NCI-H146 treated with DMSO at 0.1 percent for 48 hours (cell line): ENCODE measurements at regions not wholly inside any gene's neighbourhood (a gene's known extent, or its start where the extent isn't known, plus 50 kb on each side); places are given as distances from the start of the nearest gene placed in this dataset.
"Not testable (repeated sequence)": the region's sequence is repeated elsewhere in the genome, so short reads cannot be mapped to it uniquely, and the experiment has no call there.

Source experiments
- DNase-seq: peaks from one replicate; lab custom pipeline; 2025; ENCODE audit not compliant: unreplicated experiment; lab: John Stamatoyannopoulos, UW

DNA sequence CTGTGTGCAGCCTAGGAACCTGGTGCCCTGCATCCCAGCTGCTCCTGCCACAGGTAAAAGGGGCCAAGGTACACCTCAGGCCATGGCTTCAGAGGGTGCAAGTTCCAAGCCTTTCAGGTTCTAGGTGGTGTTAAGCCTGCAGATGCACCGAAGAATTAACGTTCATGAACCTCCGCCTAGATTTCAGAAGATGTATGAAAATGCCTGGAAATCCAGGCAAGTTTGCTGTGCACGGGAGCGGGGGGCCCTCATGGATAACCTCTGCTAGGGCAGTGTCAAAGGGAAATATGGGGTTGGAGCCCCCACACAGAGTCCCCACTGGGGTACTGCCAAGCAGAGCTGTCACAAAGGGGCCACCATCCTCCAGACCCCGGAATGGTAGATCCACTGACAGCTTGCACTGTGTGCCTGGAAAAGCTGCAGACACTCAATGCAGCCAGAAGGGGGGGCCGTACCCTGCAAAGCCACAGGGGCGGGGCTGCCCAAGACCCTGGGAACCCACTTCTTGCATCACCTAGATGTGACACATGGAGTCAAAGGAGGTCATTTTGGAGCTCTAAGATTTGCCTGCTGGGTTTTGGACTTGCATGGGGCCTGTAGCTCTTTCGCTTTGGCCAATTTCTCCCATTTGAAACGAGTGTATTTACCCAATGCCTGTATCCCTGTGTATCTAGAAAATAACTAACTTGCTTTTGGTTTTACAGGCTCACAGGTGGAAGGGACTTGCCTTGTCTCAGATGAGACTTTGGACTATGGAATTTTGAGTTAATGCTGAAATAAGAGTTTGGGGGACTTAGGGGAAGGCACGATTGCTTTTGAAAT is 145.2 kb upstream of the C1QTNF3 start:
- DNase-seq: not testable (repeated sequence)

DNA sequence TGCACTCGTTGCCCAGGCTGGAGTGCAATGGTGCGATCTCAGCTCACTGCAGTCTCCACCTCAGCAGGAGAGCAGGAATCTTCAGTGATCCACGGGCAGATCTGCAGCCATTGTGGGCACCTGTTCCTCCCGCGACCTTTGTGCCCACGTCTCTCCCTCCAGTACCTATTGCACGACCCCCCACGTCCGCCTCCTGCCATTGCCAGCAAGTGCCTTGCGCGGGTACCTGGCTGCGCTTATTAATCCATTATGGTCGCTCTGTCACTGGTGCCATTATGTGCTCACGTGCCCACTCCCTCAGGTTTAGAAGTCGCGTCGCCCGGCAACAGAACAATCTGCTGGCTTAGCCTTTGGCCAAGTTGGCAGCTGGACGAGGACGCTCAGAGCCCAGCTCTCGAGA is 146.2 kb upstream of the C1QTNF3 start:
- not testable (repeated sequence) for DNase-seq

DNA sequence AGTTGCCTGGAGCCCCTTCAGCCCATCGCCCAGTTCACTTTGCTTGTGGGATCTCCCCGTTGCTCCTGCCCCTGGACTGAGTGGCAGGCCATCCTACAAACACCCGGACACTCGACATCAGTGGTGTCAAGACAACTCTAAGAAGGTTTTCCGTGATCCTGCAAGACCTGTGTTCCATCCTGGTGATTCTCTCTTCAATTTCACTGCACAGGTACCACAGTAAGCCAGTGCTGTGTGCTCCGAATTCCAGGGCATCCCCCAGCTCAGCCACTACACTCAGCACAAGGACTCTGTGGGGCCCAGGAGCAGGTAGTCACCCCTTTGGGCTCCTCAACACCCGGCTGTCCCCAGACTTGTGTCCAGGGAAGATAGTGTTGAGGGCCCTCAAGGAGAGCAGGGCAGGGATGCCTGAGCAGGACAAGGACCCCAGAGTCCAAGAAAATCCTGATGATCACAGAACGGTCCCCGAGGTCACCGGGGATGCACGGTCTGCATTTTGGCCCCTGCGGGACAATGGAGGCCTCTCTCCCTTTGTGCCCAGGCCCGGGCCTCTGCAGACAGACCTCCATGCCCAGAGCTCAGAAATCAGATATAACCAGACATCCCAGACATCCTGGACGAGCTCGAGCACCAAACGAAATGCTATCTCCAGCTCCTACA is 146.9 kb upstream of the C1QTNF3 start:
- not testable (repeated sequence) for DNase-seq

DNA sequence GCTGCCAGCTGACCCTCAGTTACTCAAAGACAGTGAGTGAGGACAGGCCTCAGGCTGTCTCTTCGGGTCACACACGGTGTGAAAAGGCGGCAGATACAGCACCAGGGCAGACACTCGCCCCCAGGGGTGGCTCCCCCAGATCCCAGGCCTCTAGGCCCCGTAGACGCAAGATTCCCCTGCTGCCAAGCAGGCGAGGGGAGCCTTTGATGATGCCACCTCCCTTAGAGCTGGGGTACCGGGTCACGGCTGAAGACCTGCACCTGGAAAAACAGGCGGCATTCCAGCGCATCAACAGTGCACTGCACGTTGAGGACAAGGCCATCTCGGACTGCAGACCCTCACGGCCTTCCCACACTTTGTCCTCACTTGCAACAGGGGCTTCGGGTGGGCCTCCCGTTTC is 147.5 kb upstream of the C1QTNF3 start:
- not testable (repeated sequence) for DNase-seq

DNA sequence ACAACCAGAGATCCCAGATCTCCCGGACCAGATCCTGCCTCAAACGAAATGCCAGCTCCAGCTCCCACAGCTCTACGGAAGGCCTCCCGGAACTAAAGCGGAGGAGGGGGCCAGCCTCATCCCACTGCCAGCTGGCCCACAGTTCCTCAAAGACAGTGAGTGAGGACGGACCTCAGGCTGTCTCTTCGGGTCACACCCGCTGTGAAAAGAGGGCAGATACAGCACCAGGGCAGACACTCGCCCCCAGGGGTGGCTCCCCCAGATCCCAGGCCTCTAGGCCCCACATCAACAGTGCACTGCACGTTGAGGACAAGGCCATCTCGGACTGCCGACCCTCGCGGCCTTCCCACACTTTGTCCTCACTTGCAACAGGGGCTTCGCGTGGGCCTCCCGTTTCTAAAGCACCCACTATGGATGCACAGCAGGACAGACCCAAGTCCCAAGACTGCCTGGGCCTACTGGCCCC is 148.3 kb upstream of the C1QTNF3 start:
- DNase-seq: not testable (repeated sequence)

DNA sequence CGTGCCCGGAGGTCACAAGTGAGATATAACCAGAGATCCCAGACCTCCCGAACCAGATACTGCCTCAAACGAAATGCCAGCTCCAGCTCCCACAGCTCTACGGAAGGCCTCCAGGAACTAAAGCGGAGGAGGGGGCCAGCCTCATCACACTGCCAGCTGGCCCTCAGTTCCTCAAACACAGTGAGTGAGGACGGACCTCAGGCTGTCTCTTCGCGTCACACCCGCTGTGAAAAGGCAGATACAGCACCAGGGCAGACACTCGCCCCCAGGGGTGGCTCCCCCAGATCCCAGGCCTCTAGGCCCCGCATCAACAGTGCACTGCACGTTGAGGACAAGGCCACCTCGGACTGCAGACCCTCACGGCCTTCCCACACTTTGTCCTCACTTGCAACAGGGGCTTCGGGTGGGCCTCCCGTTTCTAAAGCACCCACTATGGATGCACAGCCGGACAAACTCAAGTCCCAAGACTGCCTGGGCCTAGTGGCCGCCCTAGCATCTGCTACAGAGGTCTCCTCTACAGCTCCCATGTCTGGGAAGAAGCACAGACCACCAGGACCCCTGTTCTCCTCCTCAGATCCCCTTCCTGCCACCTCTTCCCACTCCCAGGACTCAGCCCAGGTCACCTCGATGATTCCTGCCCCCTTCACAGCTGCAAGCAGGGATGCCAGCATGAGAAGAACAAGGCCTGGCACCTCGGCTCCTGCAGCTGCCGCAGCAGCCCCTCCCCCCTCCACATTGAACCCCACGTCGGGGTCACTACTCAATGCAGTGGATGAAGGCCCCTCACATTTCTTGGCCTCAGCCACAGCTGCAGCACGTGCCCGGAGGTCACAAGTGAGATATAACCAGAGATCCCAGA is 149.3 kb upstream of the C1QTNF3 start:
- not testable (repeated sequence) for DNase-seq

DNA sequence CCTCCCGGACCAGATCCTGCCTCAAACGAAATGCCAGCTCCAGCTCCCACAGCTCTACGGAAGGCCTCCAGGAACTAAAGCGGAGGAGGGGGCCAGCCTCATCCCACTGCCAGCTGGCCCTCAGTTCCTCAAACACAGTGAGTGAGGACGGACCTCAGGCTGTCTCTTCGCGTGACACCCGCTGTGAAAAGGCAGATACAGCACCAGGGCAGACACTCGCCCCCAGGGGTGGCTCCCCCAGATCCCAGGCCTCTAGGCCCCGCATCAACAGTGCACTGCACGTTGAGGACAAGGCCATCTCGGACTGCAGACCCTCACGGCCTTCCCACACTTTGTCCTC is 149.9 kb upstream of the C1QTNF3 start:
- not testable (repeated sequence) for DNase-seq

DNA sequence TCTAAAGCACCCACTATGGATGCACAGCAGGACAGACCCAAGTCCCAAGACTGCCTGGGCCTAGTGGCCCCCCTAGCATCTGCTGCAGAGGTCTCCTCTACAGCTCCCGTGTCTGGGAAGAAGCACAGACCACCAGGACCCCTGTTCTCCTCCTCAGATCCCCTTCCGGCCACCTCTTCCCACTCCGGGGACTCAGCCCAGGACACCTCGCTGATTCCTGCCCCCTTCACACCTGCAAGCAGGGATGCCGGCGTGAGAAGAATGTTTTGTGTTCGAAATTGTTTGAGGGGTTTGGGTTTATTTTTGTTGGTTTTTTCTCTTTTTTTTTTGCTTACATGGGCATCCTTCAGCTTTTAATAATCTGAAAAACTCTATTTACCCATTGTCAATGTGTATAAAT is 150.3 kb upstream of the C1QTNF3 start:
- DNase-seq: not testable (repeated sequence)

DNA sequence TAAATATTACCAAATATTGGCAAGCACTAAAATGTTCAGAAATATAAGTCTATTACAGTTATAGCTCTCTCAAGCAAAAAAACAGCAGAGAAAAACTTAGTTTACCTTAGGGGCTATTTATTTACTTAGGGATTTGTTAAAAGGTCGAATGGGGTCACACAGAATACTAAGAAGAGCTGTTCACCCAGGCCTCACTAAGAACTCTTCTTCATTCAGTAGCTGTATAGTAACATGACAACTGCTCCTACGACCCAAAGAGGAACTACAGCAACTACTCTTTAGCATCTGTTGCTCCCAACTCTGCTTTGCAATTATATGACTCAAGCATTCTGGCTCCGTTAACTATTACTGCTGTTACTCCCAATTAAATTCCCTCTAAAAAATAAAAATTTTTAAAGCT is 150.8 kb upstream of the C1QTNF3 start:
- DNase-seq: not testable (repeated sequence)

DNA sequence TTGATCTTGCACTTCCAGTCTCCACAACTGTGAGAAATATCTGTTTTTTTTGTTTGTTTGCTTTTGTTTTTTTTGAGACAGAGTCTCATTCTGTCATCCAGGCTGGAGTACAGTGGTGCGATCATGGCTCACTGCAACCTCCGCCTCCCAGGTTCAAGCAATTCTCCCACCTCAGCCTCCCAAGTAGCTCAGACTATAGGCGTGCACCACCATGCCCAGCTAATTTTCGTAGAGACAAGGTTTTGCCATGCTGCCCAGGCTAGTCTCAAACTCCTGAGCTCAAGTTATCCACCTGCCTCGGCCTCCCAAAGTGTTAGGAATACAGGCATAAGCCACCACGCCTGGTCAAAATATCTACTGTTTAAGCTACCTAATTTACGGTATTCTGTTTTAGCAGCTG is 153.1 kb upstream of the C1QTNF3 start:
- not testable (repeated sequence) for DNase-seq

DNA sequence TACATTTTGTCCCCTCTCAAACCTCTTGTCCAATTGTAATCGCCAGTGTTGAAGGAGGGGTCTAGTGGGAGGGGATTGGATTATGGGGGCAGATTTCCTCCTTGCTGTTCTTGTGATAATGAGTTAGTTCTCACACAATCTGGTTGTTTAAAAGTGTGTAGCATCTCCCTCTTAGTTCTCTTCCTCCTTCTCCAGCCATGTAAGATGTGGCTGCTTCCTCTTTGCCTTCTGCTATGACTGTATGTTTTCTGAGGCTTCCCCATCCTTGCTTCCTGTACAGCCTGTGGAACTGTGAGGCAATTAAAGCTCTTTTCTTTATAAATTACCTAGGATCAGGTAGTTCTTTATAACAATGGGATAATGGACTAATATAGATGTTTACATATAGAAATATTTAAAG is 162.3 kb upstream of the C1QTNF3 start:
- DNase-seq: not testable (repeated sequence)

DNA sequence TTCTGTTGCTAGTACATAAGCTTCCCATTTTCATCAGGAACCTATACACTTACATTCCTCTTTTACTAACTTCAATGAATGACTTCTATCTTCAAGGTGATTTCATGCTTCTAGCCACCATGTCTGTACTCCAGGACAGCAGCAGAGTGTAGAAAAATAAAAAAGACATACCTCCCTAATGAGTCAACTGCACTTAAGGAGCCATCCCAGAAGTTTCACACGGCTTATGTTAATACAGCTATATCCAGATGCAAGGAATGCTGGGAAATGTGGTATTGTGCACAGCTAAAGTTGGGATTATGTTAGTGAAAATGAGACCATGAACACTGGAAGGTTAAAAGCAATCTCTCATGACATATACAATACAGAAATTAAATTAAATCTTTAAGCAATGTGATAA is 174.4 kb upstream of the C1QTNF3 start:
- not testable (repeated sequence) for DNase-seq

DNA sequence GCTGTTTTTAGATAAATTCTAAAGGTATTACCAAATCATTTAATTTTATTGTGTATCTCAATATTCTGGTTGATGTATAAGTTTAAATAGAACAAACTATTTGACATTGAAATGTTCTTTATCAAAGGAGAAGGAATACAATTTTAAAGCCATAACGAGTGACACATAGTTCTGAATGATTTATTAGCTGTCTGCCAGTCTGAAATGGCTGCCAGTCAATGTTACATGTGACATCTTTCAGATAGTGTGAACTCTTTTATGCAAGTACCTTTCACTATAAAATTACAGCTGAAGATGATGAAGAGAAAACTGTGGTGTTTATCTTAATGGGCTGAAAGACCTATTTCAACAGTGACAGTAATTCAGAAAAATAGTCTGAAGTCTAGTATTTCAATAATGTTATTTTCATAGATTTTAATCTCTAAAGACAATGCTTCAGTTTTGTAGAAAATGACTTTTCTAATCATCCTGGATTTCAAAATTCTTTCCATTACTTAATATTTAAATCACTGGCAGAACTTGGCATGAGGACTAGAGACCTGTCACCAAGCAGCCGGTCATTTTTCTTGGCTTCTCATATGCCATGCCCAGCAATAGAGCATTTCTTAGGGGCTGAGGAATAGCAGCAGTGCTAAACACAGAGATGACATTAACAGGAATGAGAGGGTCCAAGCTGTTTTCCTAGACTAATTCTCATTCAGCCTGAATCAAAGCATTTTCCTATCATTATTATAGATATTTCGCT is 178.5 kb upstream of the C1QTNF3 start:
- not testable (repeated sequence) for DNase-seq

DNA sequence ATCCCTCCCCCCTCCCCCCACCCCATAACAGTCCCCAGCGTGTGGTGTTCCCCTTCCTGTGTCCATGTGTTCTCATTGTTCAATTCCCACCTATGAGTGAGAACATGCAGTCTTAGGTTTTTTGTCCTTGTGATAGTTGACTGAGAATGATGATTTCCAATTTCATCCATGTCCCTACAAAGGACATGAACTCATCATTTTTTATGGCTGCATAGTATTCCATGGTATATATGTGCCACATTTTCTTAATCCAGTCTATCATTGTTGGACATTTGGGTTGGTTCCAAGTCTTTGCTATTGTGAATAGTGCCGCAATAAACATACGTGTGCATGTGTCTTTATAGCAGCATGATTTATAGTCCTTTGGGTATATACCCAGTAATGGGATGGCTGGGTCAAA is 180.1 kb upstream of the C1QTNF3 start:
- not testable (repeated sequence) for DNase-seq

DNA sequence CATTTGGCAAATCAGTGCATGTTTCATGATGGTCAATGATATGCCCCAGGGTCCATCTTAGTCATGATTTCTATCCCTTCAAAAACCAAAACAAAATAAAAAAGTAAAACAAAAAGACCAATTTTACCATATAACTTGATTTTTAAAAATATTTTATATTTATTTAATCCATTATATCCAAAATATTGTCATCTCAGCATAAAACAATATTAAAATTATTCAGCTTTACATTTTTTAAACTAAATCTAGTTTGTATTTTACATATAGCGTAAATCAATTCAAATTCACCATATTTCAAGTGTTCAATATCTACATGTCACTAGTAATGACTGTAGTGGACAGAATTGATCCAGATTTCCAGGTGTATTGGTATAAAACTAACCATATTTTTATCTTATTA is 187.4 kb upstream of the C1QTNF3 start:
- DNase-seq: not testable (repeated sequence)

DNA sequence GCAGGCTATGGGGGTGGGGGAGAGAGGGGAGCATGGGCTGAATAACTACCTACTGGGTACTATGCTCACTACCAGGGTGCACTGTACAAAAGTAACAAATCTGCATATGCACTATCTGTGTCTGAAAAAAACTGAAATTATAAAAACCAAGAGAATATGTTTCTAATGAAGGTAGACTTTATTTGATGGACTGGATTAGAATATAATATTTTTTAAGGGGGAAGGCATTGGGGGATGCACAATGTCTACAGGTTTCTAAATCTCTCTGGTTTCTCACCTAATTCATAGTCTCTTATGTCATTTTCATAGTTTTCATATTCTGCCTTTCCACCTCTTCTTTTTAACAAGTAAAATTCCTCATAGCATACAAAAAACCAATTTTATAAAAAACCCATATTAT is 200.8 kb upstream of the C1QTNF3 start:
- not testable (repeated sequence) for DNase-seq

DNA sequence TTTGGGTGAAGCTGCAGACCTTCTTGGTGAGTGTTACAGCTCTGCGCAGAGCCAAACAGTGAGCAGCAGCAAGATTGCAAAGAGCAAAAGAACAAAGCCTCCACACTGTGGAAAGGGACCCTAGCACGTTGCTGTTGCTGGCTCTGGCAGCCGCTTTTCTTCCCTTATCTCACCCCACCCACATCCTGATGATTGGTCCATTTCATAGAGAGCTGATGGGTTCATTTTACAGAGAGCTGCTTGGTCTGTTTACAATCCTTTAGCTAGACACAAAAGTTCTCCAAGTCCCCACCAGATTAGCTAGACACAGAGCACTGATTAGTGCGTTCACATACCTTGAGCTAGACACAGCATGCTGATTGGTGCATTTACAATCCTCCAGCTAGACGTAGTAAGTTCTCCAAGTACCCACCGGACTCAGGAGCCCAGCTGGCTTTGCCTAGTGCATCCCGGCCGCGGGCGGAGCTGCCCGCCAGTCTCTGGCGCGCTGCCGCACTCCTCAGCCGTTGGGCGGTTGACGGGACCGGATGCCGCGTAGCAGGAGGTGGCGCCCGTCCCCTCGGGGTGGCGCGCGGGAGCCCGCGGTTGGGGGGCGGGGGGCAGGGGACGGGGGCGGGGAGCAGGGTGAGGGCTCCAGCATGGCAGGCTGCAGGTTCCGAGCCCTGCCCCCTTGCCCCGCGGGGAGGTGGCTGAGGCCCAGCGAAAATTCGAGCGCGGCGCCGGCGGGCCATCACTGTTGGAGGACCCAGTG is 201.4 kb upstream of the C1QTNF3 start:
- DNase-seq: not testable (repeated sequence)

DNA sequence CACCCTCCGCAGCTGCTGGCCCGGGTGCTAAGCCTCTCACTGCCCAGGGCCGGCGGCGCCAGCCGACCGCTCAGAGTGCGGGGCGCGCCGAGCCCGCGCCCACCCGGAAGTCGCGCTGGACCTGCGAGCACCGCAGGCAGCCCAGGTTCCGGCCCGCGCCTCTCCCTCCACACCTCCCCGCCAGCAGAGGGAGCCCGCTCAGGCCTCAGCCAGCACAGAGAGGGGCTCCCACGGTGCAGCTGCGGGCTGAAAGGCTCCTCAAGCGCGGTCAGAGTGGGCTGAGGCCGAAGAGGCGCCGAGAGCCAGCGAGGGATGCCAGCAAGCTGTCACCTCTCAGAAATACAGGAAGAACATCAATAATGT is 202.0 kb upstream of the C1QTNF3 start:
- not testable (repeated sequence) for DNase-seq

DNA sequence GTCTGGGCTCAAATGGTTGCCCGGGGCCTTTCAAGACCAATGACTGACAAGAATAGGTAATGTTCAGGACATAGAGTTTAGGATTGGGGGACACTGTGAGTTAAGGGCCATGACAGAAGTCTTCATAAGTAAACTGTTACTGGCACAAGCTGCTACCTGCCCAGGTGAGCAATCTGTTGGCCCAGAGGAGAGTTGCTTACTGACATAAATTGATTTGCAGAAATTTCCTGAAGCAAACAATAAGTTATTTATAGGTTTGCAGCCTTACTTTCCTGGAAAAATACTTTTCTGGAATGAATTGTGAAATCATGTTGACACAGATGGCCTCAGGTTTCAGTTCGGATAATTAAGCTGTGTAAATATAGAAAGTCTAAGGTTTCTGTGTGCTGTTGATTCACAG is 202.8 kb upstream of the C1QTNF3 start:
- DNase-seq: peak; percentile 71

DNA sequence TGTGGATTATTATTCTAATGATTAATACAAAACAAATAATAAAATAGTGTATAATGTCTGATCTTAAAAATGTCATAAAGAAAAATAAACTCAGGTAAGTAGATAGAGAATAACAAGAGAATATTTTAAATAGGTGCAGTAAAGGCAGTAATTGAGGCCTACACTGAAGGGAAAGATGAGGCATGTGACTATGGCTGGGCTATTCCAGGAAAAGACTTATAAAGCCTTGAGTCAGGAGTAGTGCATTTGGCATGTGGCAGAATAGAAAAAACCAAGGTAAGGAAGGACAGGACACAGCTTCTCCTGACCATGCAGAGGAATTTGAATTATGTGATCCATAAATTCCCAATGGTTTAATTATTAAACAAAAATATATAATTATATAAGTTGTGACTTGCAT is 215.6 kb upstream of the C1QTNF3 start:
- DNase-seq: not testable (repeated sequence)
